ENCODE measurements at regions not wholly inside any gene's neighbourhood (a gene's known extent, or its start where the extent isn't known, plus 50 kb on each side); places are given as distances from the start of the nearest gene placed in this dataset.

DNA sequence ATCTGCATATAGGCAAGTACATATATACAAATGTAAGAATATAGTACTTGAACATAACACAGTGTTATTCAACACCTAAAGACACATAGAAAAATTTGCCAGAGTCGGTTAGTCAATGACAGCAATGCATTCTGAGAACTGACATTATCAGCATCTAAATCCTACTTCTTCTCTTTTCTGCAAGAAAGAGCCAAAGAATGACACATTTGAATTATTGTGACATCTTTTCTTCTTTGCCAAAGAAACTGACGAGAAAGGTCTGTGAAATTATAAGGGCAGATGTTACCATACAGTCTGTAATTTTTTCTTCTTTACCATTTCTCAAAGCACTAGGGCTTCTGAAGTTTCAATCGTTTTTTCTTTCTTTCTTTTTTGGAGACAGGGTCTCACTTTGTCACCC, 350.9 kb upstream of the NBEA start:
- no peak overlapping the region for H3K27ac ChIP-seq (ENCODE audit: low read length)
- H3K9me3 ChIP-seq (ENCODE audit: control insufficient read depth, low read depth, low read length) = no peaks in the 10 kb centered on the region
- peaks cover 10% of the 10 kb centered on the region for H3K4me1 ChIP-seq (ENCODE audit: control insufficient read depth, low read depth, low read length)
- H3K27me3 ChIP-seq (ENCODE audit: control insufficient read depth, insufficient read depth, low read length) = no peaks in the 10 kb centered on the region
- H3K9ac ChIP-seq (ENCODE audit: low read length) = no peak overlapping the region
- H3K36me3 ChIP-seq (ENCODE audit: control insufficient read depth, low read depth, low read length) = no peaks in the 10 kb centered on the region
- no peak overlapping the region for H3K4me3 ChIP-seq (ENCODE audit: low read length)

DNA sequence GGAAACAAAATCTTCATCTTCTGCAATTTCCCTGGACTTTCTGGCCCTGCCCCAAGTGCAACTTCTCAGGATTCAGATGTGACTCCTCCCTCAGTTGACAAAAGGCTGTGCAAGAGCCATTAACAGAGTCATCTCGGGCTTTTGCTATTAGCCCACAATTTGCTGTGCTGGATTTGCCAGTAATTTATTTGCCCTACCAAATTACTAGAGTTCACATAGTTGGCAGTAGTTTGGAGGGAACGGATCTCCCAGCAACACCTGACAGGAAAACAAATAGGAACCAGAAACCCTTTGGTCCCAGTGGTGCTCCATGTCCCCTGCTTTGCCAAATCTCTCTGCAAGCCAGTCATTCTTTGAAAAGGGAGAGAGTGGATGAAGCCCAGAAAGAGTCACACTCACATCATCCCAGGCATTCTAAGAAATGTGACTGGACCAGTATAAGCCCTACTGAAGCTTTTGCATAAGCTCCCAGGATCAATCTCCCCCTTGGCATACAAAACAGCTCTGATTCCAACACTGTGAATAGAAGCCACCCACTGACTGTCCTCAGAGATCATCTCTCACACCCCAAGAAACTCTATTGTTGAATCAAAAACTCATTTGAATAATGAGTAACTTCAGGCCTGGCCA, 350.1 kb upstream of the NBEA start:
- H3K27ac ChIP-seq (ENCODE audit: low read length) = no peak overlapping the region
- no peaks in the 10 kb centered on the region for H3K27me3 ChIP-seq (ENCODE audit: control insufficient read depth, insufficient read depth, low read length)
- H3K9ac ChIP-seq (ENCODE audit: low read length) = no peak overlapping the region
- H3K9me3 ChIP-seq (ENCODE audit: control insufficient read depth, low read depth, low read length) = peaks cover 5% of the 10 kb centered on the region
- H3K4me1 ChIP-seq (ENCODE audit: control insufficient read depth, low read depth, low read length) = peaks cover 10% of the 10 kb centered on the region
- no peak overlapping the region for H3K4me3 ChIP-seq (ENCODE audit: low read length)
- no peaks in the 10 kb centered on the region for H3K36me3 ChIP-seq (ENCODE audit: control insufficient read depth, low read depth, low read length)

DNA sequence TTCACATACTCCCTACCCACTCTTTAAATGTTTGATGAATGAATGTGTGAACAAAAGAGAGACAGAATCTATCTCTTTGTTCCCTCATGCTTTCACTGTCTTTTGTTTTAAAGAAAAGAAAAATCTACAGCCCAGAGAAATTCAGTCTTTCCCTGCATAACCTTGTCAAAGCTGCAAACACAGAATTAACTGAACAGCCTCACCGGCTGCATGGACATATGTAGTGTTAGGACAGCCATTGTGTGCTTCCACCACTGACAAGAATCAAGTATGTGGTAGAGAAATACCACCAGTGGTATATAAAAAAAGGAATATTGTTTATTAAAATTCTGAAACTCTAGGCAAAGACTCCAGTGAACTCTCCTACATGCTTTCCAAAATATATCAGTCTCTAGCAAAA, 348.4 kb upstream of the NBEA start:
- Histone ChIP-seq H3K9ac (ENCODE audit: low read length) (no peak overlapping the region), H3K9me3 (ENCODE audit: control insufficient read depth, low read depth, low read length) (peaks cover 5% of the 10 kb centered on the region), H3K4me3 (ENCODE audit: low read length) (no peak overlapping the region), H3K27me3 (ENCODE audit: control insufficient read depth, insufficient read depth, low read length) (no peaks in the 10 kb centered on the region), H3K27ac (ENCODE audit: low read length) (no peak overlapping the region), H3K4me1 (ENCODE audit: control insufficient read depth, low read depth, low read length) (peaks cover 10% of the 10 kb centered on the region), H3K36me3 (ENCODE audit: control insufficient read depth, low read depth, low read length) (no peaks in the 10 kb centered on the region)

GRCh38 chr13:34594507-34594906, 347.6 kb upstream of the NBEA start:
- Histone ChIP-seq H3K9me3 (ENCODE audit: control insufficient read depth, low read depth, low read length) (peaks cover 5% of the 10 kb centered on the region), H3K27ac (ENCODE audit: low read length) (no peak overlapping the region), H3K9ac (ENCODE audit: low read length) (no peak overlapping the region), H3K4me3 (ENCODE audit: low read length) (no peak overlapping the region), H3K36me3 (ENCODE audit: control insufficient read depth, low read depth, low read length) (no peaks in the 10 kb centered on the region), H3K4me1 (ENCODE audit: control insufficient read depth, low read depth, low read length) (peaks cover 10% of the 10 kb centered on the region), H3K27me3 (ENCODE audit: control insufficient read depth, insufficient read depth, low read length) (no peaks in the 10 kb centered on the region)

- H3K4me3 ChIP-seq (ENCODE audit: low read length) = no peak overlapping the region
- no peak overlapping the region for H3K27ac ChIP-seq (ENCODE audit: low read length)
- no peak overlapping the region for H3K9ac ChIP-seq (ENCODE audit: low read length)
- no peaks in the 10 kb centered on the region for H3K27me3 ChIP-seq (ENCODE audit: control insufficient read depth, insufficient read depth, low read length)
- peaks cover 5% of the 10 kb centered on the region for H3K4me1 ChIP-seq (ENCODE audit: control insufficient read depth, low read depth, low read length)
- no peaks in the 10 kb centered on the region for H3K36me3 ChIP-seq (ENCODE audit: control insufficient read depth, low read depth, low read length)
- H3K9me3 ChIP-seq (ENCODE audit: control insufficient read depth, low read depth, low read length) = no peaks in the 10 kb centered on the region
Measured at GRCh38 chr13:34608331-34608730, 333.7 kb upstream of the NBEA start.

DNA sequence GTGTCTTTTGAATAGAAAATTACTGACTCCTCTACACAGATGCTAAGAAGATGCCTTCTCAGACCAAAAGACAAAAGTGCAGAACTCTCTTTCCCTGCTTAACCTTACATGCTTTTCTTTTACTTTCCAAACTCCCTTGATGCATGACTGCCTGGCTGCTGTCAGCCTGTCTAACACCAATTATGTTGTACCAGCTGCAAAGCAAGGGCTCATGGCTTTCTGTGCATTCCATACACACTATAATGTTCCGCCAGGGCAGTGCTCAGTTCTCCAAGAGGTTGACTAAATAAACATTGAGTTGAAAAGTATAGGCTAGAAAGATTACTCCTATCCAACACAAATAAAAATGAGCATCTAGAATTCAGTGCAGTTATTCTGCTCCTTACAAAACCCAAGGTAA, 330.4 kb upstream of the NBEA start:
- Histone ChIP-seq H3K27ac (ENCODE audit: low read length) (no peak overlapping the region), H3K27me3 (ENCODE audit: control insufficient read depth, insufficient read depth, low read length) (no peaks in the 10 kb centered on the region), H3K4me3 (ENCODE audit: low read length) (no peak overlapping the region), H3K9me3 (ENCODE audit: control insufficient read depth, low read depth, low read length) (no peaks in the 10 kb centered on the region), H3K36me3 (ENCODE audit: control insufficient read depth, low read depth, low read length) (no peaks in the 10 kb centered on the region), H3K4me1 (ENCODE audit: control insufficient read depth, low read depth, low read length) (no peaks in the 10 kb centered on the region), H3K9ac (ENCODE audit: low read length) (no peak overlapping the region)

DNA sequence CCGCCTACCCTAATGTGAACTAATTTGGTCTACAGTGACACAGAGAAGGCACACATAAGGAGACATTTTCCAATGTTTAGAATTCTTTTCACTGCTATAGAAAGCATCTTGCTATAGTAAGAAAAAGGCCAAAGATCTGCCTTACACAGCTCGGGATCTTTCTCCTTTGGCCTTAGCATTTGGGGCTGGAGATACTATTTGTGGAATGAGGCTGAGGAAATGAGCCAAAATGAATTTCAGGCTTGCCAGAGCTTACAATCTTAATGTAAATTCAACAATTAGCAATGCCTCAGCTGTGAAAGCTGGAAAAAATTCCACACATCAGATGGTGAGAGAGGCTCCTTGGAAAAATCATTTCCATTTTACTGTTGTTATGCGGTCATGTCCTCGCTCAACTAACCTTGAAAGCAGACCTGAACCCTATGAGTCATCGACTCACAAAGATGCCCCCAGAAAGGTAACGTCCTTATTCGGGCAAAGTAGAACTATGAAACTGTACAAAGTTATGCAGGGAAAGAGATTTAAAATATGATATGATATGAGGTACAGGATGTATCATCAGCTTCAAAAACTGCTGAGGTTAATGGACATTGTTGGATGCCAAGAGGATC, 324.5 kb upstream of the NBEA start:
- H3K27me3 ChIP-seq (ENCODE audit: control insufficient read depth, insufficient read depth, low read length) = no peaks in the 10 kb centered on the region
- no peaks in the 10 kb centered on the region for H3K4me1 ChIP-seq (ENCODE audit: control insufficient read depth, low read depth, low read length)
- H3K27ac ChIP-seq (ENCODE audit: low read length) = no peak overlapping the region
- H3K36me3 ChIP-seq (ENCODE audit: control insufficient read depth, low read depth, low read length) = no peaks in the 10 kb centered on the region
- H3K9ac ChIP-seq (ENCODE audit: low read length) = no peak overlapping the region
- no peaks in the 10 kb centered on the region for H3K9me3 ChIP-seq (ENCODE audit: control insufficient read depth, low read depth, low read length)
- no peak overlapping the region for H3K4me3 ChIP-seq (ENCODE audit: low read length)

DNA sequence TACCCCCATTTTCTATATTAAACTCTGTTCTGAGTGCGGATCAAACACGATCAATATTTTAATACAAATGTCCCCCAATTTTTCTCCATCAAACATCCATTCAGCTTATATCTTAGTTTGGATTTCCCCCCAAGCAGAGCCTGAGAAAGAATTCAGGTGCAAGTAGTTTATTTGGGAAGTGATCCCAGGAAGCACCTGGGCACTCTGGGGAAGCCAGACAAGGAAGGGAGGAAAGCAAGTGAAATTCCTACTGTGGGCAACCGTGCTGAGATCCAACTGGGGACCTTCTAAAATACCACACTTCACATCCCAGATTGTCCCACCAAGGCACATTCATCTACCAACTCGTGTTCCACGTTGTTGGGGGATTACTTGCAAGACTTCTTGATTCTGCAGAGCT, 323.4 kb upstream of the NBEA start:
- no peaks in the 10 kb centered on the region for H3K27me3 ChIP-seq (ENCODE audit: control insufficient read depth, insufficient read depth, low read length)
- no peaks in the 10 kb centered on the region for H3K4me1 ChIP-seq (ENCODE audit: control insufficient read depth, low read depth, low read length)
- H3K9ac ChIP-seq (ENCODE audit: low read length) = no peak overlapping the region
- no peaks in the 10 kb centered on the region for H3K9me3 ChIP-seq (ENCODE audit: control insufficient read depth, low read depth, low read length)
- no peaks in the 10 kb centered on the region for H3K36me3 ChIP-seq (ENCODE audit: control insufficient read depth, low read depth, low read length)
- no peak overlapping the region for H3K4me3 ChIP-seq (ENCODE audit: low read length)
- no peak overlapping the region for H3K27ac ChIP-seq (ENCODE audit: low read length)

GRCh38 chr13:34619326-34619725, 322.7 kb upstream of the NBEA start:
- Histone ChIP-seq H3K27me3 (ENCODE audit: control insufficient read depth, insufficient read depth, low read length) (no peaks in the 10 kb centered on the region), H3K4me3 (ENCODE audit: low read length) (no peak overlapping the region), H3K36me3 (ENCODE audit: control insufficient read depth, low read depth, low read length) (no peaks in the 10 kb centered on the region), H3K9ac (ENCODE audit: low read length) (no peak overlapping the region), H3K27ac (ENCODE audit: low read length) (no peak overlapping the region), H3K4me1 (ENCODE audit: control insufficient read depth, low read depth, low read length) (no peaks in the 10 kb centered on the region), H3K9me3 (ENCODE audit: control insufficient read depth, low read depth, low read length) (no peaks in the 10 kb centered on the region)

DNA sequence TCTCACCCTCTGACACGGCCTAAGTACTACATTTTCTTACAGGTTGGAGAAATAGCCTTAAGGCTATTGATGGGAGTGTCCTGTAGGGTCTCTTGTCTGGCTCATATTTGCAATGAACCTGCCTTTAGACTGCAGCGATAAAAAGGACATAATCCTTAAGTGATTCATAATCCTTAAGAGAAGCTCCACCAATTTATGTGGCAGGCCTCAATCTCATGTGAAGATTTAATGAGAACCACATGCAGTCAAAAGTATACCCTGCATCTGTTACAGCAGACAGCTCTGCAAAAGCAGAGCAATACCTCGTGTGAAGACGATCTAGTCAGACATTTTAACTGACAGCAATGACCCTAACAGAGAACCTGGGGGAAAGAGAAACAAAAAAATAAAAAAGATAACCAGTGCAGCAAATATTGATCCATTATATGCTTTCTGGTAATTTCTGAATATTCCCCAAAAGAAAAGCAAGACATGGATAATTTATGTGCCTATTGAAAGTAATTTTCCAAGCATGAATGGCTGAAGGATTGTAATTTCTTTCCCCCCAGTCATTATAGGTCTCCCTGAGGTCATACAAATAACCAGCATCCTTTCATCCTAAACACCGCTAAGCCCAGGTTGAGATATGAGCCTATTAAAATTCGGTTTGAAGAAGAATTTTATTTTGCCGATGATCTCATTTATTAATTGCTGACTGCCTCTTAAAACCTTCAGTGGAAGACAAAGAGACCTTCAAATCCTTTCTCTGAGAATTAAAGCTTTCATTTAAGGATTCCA, 321.8 kb upstream of the NBEA start:
- H3K9ac ChIP-seq (ENCODE audit: low read length) = no peak overlapping the region
- H3K4me1 ChIP-seq (ENCODE audit: control insufficient read depth, low read depth, low read length) = no peaks in the 10 kb centered on the region
- H3K9me3 ChIP-seq (ENCODE audit: control insufficient read depth, low read depth, low read length) = no peaks in the 10 kb centered on the region

DNA sequence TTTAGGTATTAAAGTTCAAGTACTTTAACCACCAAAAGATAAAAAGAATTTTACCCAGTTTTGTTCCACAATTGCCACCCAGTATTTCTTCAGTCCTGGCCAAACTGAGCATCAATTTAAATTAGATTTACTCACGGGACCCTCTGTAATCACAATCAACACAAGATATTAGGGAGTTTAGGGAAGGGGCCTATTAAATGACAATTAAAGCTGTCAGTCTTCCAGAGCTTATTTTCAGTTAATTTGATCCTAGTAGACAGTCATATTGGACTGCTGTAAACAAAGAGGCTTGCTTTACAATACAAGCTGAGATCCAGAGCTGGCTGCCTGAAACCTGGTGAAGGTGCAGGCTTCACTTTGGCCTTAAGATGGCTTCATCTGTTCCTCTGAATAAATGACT, 321.2 kb upstream of the NBEA start:
- H3K36me3 ChIP-seq (ENCODE audit: control insufficient read depth, low read depth, low read length) = no peaks in the 10 kb centered on the region
- no peaks in the 10 kb centered on the region for H3K27me3 ChIP-seq (ENCODE audit: control insufficient read depth, insufficient read depth, low read length)
- no peaks in the 10 kb centered on the region for H3K4me1 ChIP-seq (ENCODE audit: control insufficient read depth, low read depth, low read length)
- no peak overlapping the region for H3K4me3 ChIP-seq (ENCODE audit: low read length)
- no peaks in the 10 kb centered on the region for H3K9me3 ChIP-seq (ENCODE audit: control insufficient read depth, low read depth, low read length)
- H3K9ac ChIP-seq (ENCODE audit: low read length) = no peak overlapping the region
- no peak overlapping the region for H3K27ac ChIP-seq (ENCODE audit: low read length)

More for the DNA sequence above, 321.8 kb upstream of the NBEA start:
- Histone ChIP-seq H3K36me3 (ENCODE audit: control insufficient read depth, low read depth, low read length) (no peaks in the 10 kb centered on the region), H3K4me3 (ENCODE audit: low read length) (no peak overlapping the region), H3K27ac (ENCODE audit: low read length) (no peak overlapping the region), H3K27me3 (ENCODE audit: control insufficient read depth, insufficient read depth, low read length) (no peaks in the 10 kb centered on the region)

- Histone ChIP-seq H3K36me3 (ENCODE audit: control insufficient read depth, low read depth, low read length) (no peaks in the 10 kb centered on the region), H3K27me3 (ENCODE audit: control insufficient read depth, insufficient read depth, low read length) (no peaks in the 10 kb centered on the region), H3K9ac (ENCODE audit: low read length) (no peak overlapping the region), H3K9me3 (ENCODE audit: control insufficient read depth, low read depth, low read length) (no peaks in the 10 kb centered on the region), H3K4me3 (ENCODE audit: low read length) (no peak overlapping the region), H3K4me1 (ENCODE audit: control insufficient read depth, low read depth, low read length) (no peaks in the 10 kb centered on the region), H3K27ac (ENCODE audit: low read length) (no peak overlapping the region)
Measured at GRCh38 chr13:34623331-34623730, 318.7 kb upstream of the NBEA start.

Data from iPS-18a (cell line).